AG08396 (cell line): ENCODE measurements at regions not wholly inside any gene's neighbourhood (a gene's known extent, or its start where the extent isn't known, plus 50 kb on each side); places are given as distances from the start of the nearest gene placed in this dataset.
A peak's percentile ranks its signal among the peaks of the same experiment; 100 is the strongest.

Experiments used
- DNase-seq: peaks from one replicate; pipeline ENCODE4 v3.0.0; 2012; ENCODE audit warnings: low spot score, mixed read lengths

DNA sequence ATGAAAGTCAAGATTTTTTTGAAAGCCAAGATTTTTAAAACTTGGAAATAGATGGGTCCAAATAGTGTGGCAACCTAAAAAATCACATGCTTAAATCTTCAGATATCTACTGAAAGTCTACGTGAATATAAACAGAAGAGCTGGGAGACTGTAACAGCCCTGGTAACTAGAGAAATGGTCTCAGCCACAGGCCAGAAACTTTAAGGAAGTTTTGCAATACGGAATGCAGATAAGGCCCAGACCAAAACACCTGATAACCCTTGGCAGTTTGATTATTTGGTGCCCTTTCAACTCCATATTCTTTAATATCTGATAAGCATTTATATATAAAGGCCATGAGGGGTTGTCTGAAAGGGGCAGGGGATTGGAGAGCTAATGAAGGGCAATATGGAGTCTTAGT, 537.3 kb upstream of the TGFBR2 start:
- no peak for DNase-seq

DNA sequence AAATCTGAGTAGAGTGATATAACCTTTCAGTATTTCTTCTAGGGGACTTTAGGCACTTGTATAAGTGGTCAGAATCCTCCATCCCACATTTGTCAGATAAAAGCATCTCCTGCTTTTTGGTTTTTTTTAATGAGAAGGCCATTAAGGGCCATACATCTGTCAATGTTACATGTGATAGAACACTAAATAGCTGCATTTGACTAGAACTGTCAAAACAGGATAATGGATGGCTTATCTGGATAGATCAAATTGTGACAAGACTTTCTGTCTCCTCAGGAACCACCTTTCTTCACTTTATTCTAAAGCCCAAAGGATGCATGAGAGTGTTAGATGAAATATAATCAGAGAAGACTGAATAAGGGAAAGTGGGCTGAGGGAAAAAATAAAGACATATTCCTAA, 533.4 kb upstream of the TGFBR2 start:
- no peak for DNase-seq

DNA sequence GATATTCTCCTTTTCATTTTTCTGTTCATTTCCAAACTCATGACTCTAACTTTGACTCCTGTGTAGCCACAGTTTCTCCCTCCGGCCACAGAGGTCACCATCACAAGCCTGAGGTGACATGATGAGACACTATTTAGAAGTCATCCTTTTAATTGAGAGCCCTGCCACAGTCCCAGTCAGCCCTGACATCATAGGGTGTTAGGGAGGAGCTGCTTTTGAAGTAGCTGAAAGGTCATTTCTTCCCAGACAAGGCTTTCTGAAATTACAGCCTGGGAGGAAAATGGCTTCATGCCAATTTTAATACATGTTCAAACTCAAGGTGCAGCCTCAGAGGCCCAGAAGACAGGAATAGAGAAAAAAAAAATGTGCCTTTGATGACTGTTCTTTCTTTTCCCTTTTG, 532.8 kb upstream of the TGFBR2 start:
- no peak for DNase-seq

DNA sequence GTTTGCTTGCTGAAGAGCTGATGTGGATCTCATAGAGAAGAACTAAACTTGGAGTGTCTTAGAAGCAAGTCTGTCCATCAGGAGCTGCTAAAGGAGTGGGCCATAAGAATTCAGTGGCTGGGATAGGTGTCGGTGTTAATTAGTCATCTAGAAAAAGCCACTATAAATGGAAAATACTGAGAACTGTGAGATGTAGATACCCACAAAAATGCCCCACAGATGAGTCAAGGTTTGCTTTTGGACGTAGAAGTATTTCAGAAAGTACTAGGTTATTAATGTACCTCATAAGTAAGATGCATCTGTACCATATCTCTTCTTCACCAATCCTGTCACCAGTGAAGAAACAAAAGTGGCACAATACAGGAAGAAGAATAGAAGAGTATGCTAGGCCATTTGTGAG, 530.9 kb upstream of the TGFBR2 start:
- no peak for DNase-seq

DNA sequence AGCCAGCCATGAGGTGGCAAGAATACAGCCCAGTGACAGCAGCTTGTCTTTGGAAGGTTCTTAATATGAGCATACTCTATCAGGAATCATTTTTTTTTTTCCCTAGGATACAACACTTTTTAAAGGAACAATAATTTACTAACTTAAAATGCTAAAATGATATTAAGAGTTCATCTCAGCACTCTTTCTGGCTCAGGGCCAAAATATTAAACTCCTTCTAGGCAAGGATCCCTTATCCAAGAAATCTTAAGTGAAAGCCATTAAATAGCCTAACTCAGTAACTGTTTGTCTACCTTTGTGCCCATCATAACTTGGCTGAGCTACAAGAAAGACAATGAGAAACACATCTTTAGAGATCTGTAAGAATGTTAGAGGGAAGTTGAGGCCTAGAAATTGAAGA, 529.5 kb upstream of the TGFBR2 start:
- no peak for DNase-seq

GRCh38 chr3:30077746-30078145, 528.7 kb upstream of the TGFBR2 start:
- no peak for DNase-seq

DNA sequence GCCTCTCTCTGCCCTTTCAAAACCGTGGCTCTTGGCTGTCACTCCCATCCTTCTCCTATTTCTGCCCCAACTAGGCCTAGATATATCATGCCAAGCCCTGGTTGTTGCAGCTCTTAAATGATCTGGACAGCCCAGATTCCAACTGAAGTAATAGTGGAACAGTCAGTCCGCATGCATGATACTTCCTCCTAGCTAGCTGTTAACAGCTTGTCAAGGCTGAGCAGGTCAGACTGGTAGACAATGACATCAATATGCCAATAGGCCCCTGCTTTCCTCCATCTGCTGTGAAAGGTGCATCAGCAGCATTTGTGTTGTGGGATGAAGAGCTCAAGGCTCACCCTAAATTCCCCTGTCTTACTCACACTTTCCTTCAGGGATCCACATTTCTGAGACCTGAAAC, 527.7 kb upstream of the TGFBR2 start:
- no peak for DNase-seq

- no peak for DNase-seq
Measured at GRCh38 chr3:30081904-30082303, 524.5 kb upstream of the TGFBR2 start.

DNA sequence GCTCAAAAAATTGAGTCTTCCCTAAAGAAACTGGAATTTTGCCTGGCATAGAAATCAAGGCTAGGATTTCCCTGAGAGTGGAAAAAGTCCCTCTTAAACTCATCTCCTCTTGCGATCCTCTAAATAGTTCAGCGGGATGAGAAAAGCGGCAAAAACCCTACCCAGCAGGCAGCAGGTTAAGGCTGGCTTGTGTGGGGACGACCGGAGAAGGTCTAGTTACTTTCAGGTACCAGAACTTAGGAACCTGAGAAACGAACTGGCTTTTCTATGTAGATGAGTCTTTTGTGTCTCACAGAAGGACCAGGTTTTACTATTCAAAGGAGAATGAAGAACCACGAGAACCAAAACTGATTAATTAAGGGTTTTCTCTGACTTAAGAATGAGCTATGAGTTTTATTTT, 523.7 kb upstream of the TGFBR2 start:
- DNase-seq: no peak

GRCh38 chr3:30083315-30083714, 523.1 kb upstream of the TGFBR2 start:
- no peak for DNase-seq

GRCh38 chr3:30084316-30084715, 522.1 kb upstream of the TGFBR2 start:
- no peak for DNase-seq

- DNase-seq: no peak
Measured at GRCh38 chr3:30084971-30085403, 521.4 kb upstream of the TGFBR2 start.

GRCh38 chr3:30085486-30085885, 520.9 kb upstream of the TGFBR2 start:
- no peak for DNase-seq

DNA sequence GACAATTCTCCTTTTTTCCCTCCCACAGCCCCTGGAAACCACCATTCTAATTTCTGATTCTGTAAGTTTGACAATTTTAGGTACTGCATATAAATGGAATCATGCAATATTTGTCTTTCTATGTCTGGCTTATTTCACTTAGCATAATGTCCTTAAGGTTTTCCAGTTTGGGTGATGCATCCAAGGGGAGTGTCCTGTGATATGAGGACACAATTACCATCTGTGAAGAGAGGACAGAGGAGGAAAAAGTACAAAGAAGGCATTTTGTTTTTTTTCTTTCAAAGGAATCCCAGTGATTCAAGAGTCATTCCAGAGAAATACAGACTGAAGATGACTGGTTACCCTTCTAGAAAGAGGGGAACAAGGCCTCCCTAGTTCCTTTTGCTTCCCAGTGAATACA, 514.7 kb upstream of the TGFBR2 start:
- DNase-seq: no peak

DNA sequence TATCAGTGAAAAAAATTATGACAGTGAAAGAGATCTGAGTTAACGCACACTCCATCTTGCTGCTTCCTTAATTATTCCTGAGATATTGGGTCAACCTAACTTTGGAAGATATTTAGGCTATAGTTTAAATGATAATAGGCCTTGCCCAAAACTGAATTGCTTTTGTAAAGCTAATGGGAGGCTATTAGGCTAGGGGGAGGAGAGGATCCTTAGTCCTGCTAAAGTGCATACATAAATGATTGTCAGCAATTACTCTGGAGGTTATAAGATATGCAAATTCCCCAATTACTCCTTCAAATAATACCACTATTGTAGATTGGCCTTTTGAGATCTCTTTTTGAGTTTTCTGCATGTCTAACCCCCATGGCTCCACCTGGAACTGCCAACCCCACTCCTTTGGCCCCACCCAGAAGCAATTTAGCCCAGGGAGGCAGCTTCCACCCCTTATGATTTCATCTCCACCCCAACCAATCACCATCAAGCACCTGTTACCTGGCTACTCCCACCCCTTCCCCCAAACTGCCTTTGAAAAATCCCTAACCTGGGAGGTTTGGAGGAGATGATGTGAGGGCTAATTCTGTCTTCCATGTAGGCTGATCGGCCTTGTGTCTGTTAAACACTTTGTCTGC, 509.3 kb upstream of the TGFBR2 start:
- DNase-seq: no peak

DNA sequence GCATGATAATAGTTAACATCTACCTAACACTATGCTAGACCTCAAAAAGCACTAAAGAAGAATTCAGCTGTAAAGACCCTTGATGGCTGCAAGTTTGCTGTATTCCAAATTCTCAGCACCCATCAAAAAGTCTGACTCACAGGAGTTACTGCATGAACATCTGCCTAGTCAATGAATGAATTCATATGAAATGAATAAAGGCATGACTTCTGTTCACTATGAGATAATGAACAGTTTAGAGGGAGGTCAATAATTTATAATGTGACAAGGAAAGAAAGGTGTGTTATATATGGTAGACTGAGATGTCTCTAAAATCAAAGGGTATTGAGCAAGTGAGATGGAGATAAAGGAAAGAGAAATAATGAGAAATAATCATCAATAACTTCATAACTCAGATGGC, 508.2 kb upstream of the TGFBR2 start:
- no peak for DNase-seq

- peak; percentile 25 for DNase-seq
Measured at GRCh38 chr3:30098653-30099455, 507.5 kb upstream of the TGFBR2 start.

DNA sequence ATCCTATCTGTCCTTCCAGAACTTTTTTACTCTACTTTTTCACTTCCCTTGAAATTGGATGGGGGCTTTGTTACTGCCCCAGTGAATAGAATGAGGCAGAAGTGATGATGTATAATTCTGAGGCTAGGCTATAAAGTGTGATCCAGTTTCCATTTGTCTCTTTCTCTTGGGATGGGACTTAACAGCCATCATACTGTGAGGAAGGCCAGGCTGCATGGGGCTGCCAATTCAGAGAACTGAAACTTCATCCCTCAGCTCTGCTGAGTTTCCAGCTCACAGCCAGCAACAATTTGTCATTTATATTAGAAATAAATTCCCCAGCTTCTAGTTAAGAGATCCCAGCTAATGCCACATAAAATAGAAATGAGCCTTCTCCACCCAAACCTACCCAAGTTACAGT, 504.0 kb upstream of the TGFBR2 start:
- DNase-seq: no peak

DNA sequence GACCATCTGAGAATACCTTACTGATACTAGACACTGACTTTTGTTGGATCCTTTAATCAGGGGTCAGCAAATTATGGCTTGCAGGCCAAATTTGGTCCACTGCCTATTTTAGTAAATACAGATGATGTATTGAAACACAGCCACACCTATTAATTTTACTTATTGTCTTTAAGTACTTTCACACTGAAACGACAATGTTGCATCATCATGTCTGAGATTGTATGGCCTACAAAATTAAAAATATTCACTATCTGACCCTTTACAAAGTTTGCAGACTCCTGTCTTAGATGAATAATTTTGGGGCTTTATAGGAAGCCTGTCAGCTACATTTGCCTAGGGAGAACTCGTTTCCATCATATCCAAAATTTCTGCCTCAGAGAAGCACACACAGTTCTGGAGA, 503.2 kb upstream of the TGFBR2 start:
- DNase-seq: no peak

- DNase-seq: no peak
Measured at GRCh38 chr3:30107531-30107930, 498.9 kb upstream of the TGFBR2 start.

DNA sequence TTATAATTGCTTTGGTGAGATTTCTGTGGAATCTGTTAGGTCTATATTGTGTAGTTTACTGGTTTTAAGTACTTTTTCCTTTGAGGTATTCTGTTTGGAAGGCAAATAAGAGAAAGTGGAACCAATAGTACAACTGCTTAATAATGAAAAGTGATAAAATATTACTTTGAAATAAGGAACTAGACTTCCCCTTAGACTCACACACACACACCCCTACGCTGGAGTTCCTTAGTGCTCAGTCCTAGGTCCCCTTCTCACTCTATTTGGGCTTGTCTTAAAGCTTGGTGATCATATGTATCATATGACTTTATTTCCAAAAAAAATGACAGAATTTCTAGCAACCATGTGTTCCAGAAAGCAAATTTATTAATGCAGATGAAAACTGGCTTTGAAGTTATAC, 494.0 kb upstream of the TGFBR2 start:
- no peak for DNase-seq

DNA sequence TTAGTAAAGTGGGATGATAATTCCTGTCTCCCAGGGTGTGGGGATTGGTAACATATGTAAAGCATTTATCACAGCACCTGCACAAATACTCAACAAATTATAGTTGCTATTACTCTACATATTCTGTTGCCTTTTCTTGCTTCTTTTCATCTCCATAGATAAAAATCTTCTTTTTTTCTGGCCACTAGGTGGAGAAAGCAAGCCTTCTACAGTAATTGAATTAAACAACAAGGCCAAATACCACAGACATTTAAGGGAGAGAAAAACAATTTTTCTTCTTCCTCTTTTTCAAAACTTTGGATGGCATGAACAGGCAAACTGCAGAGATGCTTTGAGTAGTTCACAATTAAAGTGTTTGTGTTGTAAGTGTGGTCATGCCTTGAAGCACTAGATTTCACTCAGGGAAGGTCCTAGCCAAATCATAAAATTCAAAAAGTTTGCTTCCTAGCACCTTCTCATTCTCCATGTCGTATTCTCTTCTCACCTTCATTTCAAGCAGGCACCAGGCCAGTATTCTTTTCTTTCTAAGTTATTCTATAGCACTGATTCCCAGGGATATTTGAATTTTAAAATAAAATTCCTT, 493.4 kb upstream of the TGFBR2 start:
- DNase-seq: no peak

DNA sequence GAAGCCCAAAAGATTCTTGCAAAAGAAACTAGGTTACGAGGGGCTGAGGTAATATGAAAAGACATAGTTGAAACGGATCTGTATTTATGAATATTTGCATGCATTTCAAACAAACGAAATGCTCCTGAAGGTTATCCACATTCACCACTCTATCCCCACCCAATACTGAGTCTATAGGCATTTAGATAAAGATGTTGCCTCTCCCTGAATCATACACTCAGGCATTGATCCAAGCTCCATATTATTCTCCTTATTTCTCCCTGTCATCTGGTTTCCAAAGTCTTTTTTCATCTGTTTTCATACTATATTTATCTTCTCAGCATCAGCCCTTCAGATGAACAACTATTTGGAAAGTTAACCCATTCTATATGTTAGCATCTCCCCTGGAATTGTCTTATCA, 492.5 kb upstream of the TGFBR2 start:
- no peak for DNase-seq

DNA sequence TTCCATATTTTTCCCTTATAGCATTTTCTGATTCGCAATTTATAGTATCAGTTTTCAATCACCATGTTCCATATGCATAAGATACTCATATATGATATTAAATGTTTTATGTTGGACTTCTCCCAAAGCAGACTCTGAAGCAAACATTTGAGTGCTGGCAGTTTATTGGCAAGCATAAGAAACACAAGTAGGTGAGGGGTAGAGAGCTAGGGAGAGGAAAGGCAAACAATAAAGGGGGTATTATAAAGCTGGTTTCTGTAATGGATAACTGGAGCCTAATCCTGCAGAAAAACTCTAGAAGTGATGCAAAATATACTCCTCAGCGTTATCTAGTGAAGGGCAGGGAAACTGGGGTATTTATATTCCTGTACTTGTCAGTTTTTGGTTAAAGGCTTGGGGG, 491.5 kb upstream of the TGFBR2 start:
- DNase-seq: no peak
